ENCODE measurements at regions not wholly inside any gene's neighbourhood (a gene's known extent, or its start where the extent isn't known, plus 50 kb on each side); places are given as distances from the start of the nearest gene placed in this dataset.

- TF ChIP-seq CSRNP3 (CRISPR knock-in tag; IDR thresholded peaks at IDR 0.05) (no peak), ZNF70 (CRISPR knock-in tag; IDR thresholded peaks at IDR 0.05) (no peak), ARNTL (CRISPR knock-in tag; IDR thresholded peaks at IDR 0.05; ENCODE audit: borderline replicate concordance, low read depth) (no peak), ZFP30 (CRISPR knock-in tag; IDR thresholded peaks at IDR 0.05) (no peak), POU6F1 (CRISPR knock-in tag; IDR thresholded peaks at IDR 0.05; ENCODE audit: borderline replicate concordance, low read depth) (no peak), CREB5 (CRISPR knock-in tag; IDR thresholded peaks at IDR 0.05; ENCODE audit: low read depth) (no peak), TOX (CRISPR knock-in tag; IDR thresholded peaks at IDR 0.05; ENCODE audit: borderline replicate concordance) (no peak), ISL1 (CRISPR knock-in tag; IDR thresholded peaks at IDR 0.05) (no peak), CSDC2 (CRISPR knock-in tag; IDR thresholded peaks at IDR 0.05) (no peak), ZFP3 (CRISPR knock-in tag; IDR thresholded peaks at IDR 0.05) (no peak), RARB (CRISPR knock-in tag; IDR thresholded peaks at IDR 0.05) (no peak)
Measured at GRCh38 chrX:27878862-27879261, 71.1 kb downstream of the MAGEB10 start.

Measured in SK-N-SH treated with all-trans-retinoic acid at 6 μM for 48 hours (cell line).